ENCODE measurements at regions not wholly inside any gene's neighbourhood (a gene's known extent, or its start where the extent isn't known, plus 50 kb on each side); places are given as distances from the start of the nearest gene placed in this dataset.

DNA sequence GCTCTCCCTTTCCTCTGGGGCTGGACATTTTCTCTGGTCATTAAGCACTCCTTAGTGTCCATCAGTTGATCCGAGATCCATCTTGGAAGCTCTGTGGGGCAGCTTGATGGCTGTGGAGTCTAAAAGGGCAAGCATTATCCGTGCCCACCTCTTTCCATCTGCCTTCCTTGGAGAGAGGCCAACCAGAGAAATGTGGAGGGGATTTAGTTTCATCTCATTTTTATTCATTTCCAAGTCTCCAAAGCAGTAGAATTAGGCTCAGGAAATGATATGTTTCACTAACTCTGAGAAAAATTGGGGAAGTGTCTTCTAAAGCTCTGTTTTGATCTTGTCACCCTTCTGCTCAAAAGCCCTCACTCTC is 95.9 kb upstream of the KLHL25 start:
- no peak for DNase-seq

DNA sequence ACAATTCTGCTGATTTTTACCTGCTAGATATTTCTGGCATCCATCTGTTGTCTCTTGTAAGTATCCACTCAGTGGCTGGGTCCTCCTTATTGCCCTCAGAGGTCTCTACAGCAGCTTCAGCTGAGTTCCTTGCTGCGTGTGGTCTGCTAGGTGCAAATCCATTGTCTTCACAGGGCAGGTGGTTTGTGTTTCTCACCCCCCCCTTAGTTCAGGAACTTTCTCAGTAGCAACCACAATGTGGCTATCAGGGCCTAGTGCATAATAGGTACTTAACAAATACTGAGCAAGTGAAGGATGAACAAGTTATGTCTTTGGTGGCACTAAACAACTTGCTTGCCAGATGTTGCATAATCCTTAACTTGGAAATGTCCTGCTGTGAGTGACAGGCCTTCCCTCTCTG is 96.7 kb upstream of the KLHL25 start:
- no peak for DNase-seq

DNA sequence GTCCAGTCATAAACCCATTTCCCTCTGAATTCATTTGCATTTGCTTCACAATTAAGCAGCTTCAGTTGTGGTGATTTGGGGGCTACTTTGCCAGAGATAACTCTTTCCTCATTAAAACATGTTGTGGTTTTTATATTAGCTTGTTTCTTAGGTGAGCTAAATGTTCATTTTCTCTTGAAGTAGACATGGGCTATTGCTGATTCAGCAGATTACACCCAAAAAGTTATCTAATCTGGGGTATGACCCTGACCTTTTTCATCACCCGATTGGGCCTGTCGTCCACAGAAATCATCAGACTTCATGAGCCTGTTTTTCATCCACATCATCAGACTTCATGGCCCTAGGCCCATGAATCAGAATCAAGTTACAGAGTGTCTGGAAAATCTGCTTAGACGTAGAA is 97.5 kb upstream of the KLHL25 start:
- DNase-seq, result no peak

DNA sequence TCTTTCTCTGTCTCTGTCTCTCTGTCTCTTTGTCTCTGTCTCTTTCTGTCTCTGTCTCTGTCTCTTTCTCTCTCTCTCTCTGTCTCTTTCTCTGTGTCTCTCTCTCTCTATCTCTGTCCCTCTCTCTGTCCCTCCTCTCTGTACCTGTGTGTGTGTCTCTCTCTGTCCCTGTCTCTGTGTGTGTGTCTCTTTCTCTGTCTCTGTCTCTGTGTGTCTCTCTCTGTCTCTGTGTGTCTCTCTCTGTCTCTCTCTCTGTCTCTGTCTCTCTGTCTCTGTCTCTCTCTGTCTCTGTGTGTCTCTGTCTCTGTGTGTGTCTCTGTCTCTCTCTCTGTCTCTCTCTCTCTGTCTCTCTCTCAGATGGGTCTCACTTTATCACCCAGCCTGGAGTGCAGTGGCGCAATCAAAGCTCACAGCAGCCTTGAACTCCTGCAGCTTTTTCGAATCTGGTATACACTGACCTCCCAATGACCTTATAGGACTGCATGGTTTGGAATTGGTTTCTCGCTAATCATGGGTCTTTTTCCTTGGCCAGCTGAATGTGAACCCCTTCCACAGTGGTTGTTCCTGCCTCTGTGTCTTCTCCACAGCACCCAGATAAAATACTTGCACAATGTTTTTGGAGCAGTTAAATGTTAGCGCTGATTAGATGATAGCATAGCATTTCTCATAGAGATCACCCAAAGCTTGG is 102.6 kb upstream of the KLHL25 start:
- DNase-seq, result no peak

DNA sequence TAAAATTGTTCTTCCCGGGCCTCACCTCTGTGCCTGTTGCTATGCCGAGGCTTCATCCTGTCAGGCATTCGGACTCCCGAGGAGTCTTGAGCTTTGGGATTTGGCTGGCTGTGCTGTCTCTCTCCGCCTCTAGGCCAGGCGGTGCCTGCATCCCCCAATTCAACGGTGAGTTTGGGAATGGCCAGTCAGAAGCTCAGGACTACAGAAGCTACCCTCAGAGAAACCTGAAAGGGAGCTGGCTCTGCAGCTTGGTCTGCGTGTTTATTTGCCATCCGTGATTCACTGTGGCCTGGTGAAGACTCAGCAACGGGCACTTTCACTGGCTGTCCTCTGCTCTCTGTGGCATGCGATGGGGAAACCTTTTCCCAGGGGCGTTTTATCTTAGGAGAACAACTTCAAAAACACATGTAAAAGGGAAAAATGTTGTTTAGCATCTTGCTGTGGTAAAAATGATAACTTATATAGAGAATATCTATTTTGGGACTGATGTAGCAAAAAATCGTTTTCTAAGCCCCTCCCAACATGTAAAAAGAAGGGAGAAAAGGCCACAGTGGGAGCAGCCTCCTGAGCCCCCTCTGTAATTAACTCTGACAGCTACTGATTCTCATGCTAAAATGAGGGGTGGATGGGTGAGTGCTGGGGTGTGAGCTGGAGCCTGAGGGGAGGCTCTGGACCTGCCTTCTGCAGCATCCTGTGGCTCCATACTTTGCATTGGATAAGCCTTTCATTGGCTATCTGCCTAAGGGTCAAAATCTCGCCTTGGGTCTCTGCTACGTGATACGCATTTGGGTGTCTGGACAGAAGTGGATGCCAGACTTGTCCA is 103.4 kb upstream of the KLHL25 start:
- DNase-seq, result no peak

DNA sequence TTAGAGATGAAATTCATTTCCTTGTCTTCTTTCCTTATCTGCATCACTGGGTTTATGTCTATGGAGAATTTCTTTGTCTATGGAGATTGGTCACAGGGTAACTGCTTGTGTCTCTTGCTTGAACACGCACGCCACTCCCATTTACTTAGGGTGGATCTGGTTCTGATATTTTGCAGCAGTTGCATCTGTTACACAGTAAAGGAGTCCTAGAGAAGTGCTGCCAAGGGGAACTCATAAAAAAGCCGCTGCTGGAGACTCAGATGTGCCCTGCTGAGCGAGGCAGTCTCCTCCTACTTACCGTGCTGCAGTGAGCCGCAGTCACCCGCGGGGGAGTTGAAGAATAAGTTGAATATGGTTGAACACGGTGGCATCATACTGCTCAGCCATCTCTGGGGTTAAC is 105.2 kb upstream of the KLHL25 start:
- DNase-seq, result no peak

DNA sequence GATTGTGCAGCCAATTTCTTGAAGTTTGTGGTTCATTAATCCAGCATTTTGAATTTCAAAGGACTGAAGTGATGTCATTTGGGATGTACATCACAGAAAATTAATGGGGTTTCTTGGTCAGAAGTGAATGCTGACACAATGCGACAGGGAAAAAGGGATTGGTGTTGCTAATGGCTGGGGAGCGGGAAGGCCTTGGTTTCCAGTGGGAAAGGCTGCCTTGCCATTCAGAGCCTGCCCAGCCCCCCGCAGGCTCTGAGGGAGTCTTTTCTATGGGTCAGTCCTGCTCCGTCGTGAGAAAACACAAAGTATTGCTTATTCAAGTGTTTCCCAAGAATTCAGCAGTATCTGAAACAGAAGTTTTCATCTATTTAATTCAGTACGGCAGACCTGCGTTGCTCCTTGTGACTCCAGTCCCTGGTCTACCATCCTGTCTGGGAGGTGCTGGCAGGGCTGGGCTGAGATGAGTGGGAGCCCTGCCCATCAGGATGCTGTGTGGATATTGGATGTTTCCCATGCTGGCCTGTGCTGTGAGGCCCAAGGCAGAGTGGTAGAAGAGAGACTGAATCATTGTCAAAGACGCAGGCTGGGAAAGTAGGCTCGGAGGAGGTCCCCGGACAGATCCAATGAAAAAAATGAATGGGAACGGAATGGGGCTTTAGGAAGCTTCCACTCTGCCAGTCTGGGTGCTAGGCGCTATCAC is 111.2 kb upstream of the KLHL25 start:
- no peak for DNase-seq

DNA sequence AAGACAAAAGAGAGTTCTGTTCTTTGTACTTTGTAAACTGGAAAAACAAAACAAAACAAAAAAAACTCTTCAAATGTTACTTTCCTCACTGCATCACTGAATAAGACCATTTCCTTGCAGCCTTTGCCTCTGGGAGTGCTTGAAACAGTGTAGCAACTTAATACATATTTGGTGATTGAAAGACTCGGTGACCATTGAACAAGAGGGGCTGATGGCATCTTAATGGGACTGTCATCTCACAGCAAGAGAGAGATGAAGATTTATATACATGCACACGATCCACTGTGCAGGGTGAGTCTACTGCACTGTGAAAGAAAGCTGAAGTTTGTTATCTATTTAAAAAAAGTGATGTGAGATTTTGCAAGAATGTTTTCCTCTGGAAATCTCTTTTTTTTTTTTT is 111.9 kb upstream of the KLHL25 start:
- no peak for DNase-seq

DNA sequence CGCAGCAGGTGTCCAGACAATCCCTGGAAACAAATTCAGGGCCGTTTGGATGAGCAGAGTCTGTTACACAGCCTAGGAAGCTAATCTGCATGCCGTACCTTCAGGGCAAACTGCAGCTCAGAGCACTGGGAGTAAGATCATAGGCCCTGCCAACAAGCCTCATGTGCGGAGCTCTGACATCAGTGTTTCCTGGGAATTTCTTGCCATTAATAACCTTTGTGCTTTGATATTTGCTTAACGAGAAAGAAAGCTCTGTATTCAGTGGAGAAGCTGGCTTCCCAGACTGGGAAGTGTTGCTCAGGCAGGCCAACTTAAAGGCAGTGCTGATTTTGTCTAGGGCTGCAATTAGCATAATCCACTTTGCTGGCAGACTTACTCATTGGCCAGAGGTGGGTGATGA is 116.1 kb upstream of the KLHL25 start:
- no peak for DNase-seq

DNA sequence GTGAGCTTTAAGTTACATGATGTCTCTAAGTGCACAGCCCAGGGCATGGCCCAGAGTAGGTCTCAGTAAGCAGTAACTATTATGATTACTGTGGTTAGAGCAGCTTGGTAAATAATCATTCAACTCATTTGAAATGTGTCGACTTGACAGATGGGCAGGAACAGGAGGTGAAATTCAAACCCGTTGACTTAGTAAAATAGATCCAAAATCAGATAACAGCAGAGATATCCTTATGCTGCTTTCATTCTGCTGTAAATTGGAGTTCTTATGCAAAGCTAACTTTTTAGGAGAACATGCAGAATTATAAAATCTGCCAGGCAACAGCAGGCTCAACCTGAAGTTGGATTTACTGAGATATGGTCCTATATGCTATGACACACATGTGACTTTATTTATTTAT is 118.7 kb upstream of the KLHL25 start:
- no peak for DNase-seq

DNA sequence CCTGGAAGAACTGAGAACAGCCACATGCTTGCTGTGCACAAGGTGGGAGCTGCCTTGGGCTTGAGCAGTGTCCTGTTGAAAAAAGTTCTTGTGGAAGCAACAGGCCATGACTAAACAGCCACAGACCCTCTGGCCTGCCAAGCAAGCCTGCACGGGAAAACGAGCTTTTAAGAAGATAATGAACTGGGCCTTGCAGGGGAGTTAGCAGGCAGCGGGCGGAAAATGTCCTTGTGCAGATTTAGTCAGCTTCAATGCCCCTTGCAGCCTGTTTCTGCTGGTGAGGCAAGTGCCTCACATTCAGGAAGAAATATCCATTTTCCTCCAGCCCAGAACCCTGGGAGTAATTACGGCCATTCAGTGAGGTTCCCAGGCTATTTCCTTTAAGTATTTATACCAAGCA is 126.2 kb upstream of the KLHL25 start:
- DNase-seq, result no peak

DNA sequence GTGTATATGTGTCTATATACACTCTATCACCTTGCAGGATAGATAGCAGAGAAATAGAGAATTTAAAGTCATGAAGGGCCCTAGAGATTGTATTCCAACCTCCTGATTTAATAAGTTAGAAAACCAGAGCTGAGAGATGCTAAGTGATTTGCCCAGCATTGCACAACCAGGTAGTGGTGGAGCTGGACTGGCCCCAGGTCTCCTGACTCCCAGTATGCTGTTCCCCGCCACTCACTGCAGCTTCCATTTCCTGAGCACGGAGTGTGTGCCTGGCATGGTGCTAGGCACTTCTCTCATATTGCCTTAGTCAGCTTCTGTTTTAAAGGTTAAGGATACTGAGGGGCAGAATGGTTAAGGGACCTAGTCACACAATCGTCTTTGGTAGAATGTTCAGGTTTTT is 129.4 kb upstream of the KLHL25 start:
- DNase-seq, result no peak

DNA sequence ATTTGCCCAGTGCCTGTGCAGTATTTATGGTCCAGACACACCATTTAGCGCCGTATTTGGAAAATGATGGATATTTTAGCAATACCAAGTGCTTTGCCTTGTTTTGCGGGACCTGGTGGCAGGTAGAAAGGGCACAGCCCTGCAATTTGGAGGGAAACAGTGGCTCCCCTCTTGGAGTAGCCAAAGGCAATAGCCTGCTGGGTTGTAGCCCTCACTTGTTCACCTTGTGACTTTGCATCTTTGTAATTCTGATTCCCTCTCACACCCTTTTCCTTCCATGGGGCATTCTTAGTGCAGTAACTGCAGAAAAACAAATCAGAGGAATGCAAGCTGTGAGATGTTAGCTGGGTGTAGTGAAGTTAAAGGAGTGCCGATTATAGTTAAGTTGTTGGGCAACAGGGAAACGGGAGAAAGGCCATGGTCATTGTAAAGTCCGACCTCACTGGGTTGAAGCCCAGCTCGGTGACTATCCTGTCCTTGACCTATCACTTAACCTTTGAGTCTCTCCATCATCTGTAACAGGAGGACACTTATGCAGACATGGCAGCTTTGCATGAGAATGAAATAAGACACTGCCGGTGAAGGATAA is 131.0 kb upstream of the KLHL25 start:
- DNase-seq, result no peak

DNA sequence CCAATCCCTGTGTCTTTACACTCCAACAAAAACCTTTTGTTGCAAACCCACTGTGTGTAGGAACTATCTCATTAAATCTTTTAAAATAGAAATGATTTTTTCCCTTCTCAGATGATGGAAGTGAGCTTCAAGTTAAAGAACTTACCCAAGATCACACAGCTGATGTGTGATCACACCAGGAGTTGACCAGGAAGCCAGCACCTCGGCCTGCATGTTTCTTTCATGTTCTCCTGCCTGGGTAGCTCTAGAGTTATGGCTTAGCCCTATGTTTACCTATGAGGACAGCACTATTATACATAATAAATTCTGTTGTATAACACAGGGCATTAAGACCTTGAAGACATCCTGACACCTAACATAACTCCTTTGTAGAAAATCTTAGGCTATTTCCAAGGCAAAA is 132.1 kb upstream of the KLHL25 start:
- no peak for DNase-seq

DNA sequence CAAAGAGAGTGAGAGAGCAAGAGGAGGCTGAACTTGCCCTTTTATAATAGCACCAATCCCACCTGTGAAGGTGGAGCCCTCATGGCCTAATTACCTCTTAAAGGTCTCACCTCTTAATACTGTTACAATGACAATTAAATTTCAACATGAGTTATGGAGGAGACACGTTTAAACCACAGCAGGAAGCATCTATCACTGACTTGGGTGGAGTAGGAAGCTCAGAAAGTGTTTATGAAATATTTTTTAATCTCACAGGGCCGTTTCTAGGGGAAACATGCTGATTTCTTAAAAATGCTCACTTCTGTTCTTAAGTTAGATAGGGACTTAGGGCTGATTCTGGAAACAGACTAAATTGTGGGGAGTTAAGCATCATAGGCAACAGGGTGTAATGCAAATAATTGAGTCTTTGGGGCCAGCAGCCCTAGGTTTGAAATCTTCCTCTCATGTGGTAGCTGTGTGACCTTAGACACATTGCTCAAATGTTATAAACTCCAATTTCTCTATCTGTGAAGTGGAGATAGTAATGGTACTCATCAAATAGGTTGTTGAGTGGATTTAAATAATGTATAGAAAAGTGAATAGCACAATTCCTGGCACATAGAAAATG is 133.3 kb upstream of the KLHL25 start:
- DNase-seq, result no peak

DNA sequence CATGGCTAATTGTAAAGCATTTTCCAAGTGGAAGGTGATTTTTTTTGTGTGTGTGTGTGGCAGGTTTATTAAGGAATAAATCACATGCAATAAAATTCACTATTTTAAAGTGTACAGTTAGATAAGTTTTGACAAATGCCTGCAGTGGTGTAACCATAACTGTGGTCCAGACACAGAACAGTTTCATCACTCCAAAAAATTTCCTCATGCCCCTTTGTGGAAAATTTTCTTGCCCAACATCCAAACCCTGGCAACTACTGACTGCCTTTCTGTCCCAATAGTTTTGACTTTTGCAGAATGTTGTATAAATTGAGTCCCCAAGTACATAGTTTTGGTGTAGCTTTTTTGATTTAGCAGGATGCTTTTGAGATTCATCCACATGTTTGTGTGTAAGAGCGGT is 135.1 kb upstream of the KLHL25 start:
- no peak for DNase-seq

DNA sequence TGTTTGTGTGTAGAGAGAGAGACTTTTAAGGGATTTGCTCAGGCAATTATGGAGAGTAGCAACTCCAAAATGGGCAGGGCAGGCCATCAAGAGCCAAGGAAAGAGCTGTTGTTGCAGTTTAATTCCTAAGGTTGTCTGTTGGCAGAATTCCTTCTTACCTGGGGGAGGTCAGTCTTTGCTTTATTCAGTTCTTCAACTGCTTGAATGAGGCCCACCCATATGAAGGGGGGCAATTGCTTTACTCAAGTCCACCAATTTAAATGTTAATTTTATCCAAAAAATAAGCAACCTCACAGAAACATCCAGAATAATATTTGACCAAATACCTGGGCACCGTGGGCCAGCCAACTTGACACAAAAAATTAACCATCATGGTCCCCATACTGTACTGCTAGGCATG is 137.7 kb upstream of the KLHL25 start:
- DNase-seq, result no peak

DNA sequence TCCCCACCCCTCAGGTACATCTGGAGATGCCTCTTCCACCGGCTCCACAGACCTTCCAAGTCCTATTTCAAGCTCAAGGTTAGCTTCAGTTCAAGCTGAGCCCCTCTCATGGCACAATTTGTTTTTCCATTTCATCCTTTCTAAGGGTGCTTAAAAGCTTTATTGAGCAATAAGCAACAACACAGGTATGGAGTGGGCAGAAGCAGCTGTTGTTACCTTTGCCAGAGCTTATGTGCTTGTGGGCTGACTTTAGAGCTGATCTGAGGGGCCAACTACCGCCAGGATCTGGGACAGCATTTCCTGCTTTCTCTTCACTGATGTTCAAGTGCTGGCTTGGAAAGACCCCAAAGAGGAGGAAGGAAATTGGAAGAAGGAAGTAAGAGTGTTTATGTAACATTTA is 140.0 kb upstream of the KLHL25 start:
- DNase-seq, result no peak

DNA sequence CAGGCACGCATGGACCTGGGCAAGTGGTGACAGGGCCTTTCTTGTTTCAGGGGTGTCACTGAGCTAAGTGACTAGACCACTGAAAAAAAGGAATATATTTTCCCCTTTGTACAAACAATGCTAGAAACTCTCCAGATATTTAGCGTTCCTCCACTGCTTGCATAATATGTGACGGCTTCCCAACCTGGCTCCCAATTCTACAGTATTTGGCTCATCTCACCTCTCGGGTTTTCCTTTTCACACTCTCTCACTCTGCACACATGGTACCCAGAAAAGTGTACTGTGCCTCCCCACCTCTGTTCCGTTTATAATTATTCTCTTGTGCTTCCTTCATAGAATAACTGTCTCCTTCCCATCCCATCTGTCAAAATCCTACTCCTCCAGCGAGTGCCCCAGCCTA is 140.5 kb upstream of the KLHL25 start:
- DNase-seq, result no peak

DNA sequence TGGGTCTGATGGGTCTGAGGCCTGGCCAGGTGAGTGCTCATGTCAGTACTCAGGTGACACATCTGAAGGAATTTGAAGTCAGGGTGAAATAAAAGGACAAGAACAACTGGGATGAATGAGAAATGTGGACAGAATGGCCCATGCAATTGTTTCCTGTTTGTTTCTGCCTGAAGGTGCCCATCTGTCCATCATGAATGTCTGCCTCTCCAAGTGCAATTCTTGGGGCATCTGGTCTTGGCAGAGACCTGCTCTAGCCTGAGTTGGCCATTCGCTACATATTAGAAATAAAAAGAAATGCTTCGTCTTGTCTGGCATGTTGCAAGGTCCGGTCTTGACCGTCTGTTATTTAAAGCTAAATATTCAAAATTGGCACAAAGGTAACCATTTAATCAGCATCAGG is 142.0 kb upstream of the AGBL1 start:
- no peak for DNase-seq

DNA sequence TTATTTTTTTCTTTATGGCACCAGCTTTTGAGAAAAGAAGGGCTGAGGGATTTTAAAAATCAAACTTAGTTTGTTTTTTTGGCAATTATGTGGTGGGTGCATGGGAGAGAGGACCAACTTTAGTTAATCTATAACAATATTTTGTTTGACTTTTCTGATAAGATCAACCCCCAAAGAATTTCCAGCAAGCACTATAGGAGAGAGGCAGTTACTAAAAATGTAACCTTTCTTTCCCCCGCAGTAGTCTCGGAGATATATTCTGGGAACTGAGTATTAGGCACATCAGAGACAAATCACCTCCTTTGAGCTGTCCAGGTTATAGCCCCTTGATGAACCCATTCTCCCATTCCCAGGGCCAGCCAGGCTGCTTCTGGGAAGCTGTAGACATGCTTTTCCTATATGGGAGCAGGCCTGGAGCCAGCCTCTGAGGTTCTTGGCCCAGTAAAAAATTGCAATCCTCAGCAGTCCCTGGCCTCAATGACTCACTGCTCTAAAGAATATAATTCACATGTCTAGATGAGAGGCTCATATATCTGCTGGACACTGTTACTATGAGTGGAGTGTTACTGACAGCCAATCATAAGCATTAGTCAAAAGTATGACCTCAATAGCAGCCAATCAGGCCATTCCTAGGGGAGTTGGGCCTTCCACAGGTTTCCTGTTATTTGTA is 138.3 kb upstream of the AGBL1 start:
- DNase-seq, result no peak

DNA sequence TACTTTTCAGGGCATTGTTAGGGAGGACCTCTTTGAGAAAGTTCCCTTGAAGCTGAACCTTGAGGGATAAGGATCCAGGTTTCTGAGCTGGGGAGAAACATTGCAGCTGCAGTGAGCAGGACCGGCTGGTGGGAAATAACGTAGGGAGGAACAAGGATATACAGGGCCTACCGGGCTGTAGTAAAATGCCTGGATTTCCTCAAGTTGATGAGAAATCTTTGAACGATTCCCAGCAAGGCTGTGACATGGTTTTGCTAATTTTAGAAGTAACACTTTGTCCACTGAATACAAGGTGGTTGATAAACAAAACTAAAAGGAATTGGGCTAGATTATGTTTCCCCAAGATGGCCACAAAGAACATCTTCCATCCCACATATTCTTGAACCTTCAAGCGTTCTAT is 137.0 kb upstream of the AGBL1 start:
- no peak for DNase-seq

DNA sequence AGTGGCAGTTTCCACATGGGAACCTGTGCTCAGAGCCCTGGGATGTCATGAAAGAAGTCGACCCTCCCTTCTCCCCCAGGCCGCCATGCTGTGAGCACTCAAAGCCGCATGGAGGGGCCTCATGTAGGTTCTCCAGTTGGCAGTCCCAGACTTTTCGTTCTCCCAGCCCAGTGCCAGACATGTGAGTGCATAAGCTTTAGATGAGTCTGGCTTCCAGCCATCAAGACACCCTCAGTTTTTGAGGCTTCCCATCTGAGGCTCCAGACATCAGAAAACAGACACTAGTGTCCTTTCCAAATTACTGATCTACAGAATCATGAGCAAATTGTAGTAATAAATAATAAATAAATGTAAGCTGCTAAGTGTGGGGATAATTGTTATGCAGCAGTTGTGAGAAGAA is 136.5 kb upstream of the AGBL1 start:
- no peak for DNase-seq
